ENCODE measurements at regions not wholly inside any gene's neighbourhood (a gene's known extent, or its start where the extent isn't known, plus 50 kb on each side); places are given as distances from the start of the nearest gene placed in this dataset.
"Not testable (repeated sequence)": the region's sequence is repeated elsewhere in the genome, so short reads cannot be mapped to it uniquely, and the experiment has no call there.

GRCh38 chr17:64720253-64720652, 58.1 kb upstream of the SMURF2 start:
- H3K9me3 ChIP-seq; H3K27me3 ChIP-seq (ENCODE audit: insufficient read depth); H3K79me2 ChIP-seq (ENCODE audit: insufficient read depth); H2AFZ ChIP-seq (ENCODE audit: low read depth); H3K4me1 ChIP-seq (ENCODE audit: control insufficient read depth in 1 of 2, insufficient read depth in 2 of 2, low read depth in 1 of 2, low read length in 1 of 2); H3K27ac ChIP-seq (ENCODE audit: low read depth in 2 of 2, low read length in 1 of 2); H3K4me2 ChIP-seq; H3K4me3 ChIP-seq (ENCODE audit: low read depth in 2 of 2, low read length in 1 of 2); CTCF ChIA-PET; POLR2A ChIA-PET; H3K9ac ChIP-seq; DNase-seq; H3K9me2 ChIP-seq; H4K20me1 ChIP-seq (ENCODE audit: insufficient read depth); H3K36me3 ChIP-seq (replicated peaks in 1 of 2; ENCODE audit: control insufficient read depth in 1 of 2, insufficient read depth in 2 of 2, low read length in 1 of 2): not testable (repeated sequence)
- H3F3A ChIP-seq (replicated peaks; ENCODE audit: insufficient read depth), result peaks cover 32% of the 10 kb centered on the region
- 91% methylated on average over 6 of the region's 6 CpGs for WGBS (ENCODE audit: low lambda C conversion rate)

GRCh38 chr17:64719517-64719916, 57.4 kb upstream of the SMURF2 start:
- DNase-seq; H3K4me1 ChIP-seq (ENCODE audit: control insufficient read depth in 1 of 2, insufficient read depth in 2 of 2, low read depth in 1 of 2, low read length in 1 of 2); H3K27me3 ChIP-seq (ENCODE audit: insufficient read depth); H3K27ac ChIP-seq (ENCODE audit: low read depth in 2 of 2, low read length in 1 of 2); H2AFZ ChIP-seq (ENCODE audit: low read depth); CTCF ChIA-PET; H3K4me3 ChIP-seq (ENCODE audit: low read depth in 2 of 2, low read length in 1 of 2); H3K9ac ChIP-seq; POLR2A ChIA-PET; H3K36me3 ChIP-seq (replicated peaks in 1 of 2; ENCODE audit: control insufficient read depth in 1 of 2, insufficient read depth in 2 of 2, low read length in 1 of 2); H3K79me2 ChIP-seq (ENCODE audit: insufficient read depth); H3K9me2 ChIP-seq; H3K9me3 ChIP-seq; H4K20me1 ChIP-seq (ENCODE audit: insufficient read depth); H3K4me2 ChIP-seq: not testable (repeated sequence)
- peaks cover 28% of the 10 kb centered on the region for H3F3A ChIP-seq (replicated peaks; ENCODE audit: insufficient read depth)
- 97% methylated on average over 4 of the region's 4 CpGs for whole genome bisulfite sequencing (ENCODE audit: low lambda C conversion rate)

- H3K9me3 ChIP-seq; POLR2A ChIA-PET; CTCF ChIA-PET; H2AFZ ChIP-seq (ENCODE audit: low read depth); H3K4me2 ChIP-seq; H3K4me3 ChIP-seq (ENCODE audit: low read depth in 2 of 2, low read length in 1 of 2); H3K9ac ChIP-seq; H3K4me1 ChIP-seq (ENCODE audit: control insufficient read depth in 1 of 2, insufficient read depth in 2 of 2, low read depth in 1 of 2, low read length in 1 of 2); H3K36me3 ChIP-seq (replicated peaks in 1 of 2; ENCODE audit: control insufficient read depth in 1 of 2, insufficient read depth in 2 of 2, low read length in 1 of 2); H4K20me1 ChIP-seq (ENCODE audit: insufficient read depth); H3K27me3 ChIP-seq (ENCODE audit: insufficient read depth); H3K27ac ChIP-seq (ENCODE audit: low read depth in 2 of 2, low read length in 1 of 2); H3K9me2 ChIP-seq; DNase-seq; H3K79me2 ChIP-seq (ENCODE audit: insufficient read depth): not testable (repeated sequence)
- 97% methylated on average over 6 of the region's 6 CpGs for WGBS (ENCODE audit: low lambda C conversion rate)
- H3F3A ChIP-seq (replicated peaks; ENCODE audit: insufficient read depth), result peaks cover 21% of the 10 kb centered on the region
These were observed 56.7 kb upstream of the SMURF2 start for GRCh38 chr17:64718816-64719215.

GRCh38 chr17:64718058-64718457, 56.0 kb upstream of the SMURF2 start:
- H3K79me2 ChIP-seq (ENCODE audit: insufficient read depth), result no peaks in the 10 kb centered on the region
- TF ChIP-seq EZH2phosphoT487 (IDR thresholded peaks at IDR 0.05; ENCODE audit: borderline replicate concordance, low read depth) (no peak), ELF1 (IDR thresholded peaks at IDR 0.05) (no peak)
- peaks cover 18% of the 10 kb centered on the region for H3F3A ChIP-seq (replicated peaks; ENCODE audit: insufficient read depth)
- no peaks in the 10 kb centered on the region for H3K36me3 ChIP-seq (replicated peaks in 1 of 2; ENCODE audit: control insufficient read depth in 1 of 2, insufficient read depth in 2 of 2, low read length in 1 of 2)
- no peaks in the 10 kb centered on the region for H3K9me3 ChIP-seq
- H3K27ac ChIP-seq (ENCODE audit: low read depth in 2 of 2, low read length in 1 of 2), result no peak overlapping the region
- no peak overlapping the region for H3K4me2 ChIP-seq
- H3K4me3 ChIP-seq (ENCODE audit: low read depth in 2 of 2, low read length in 1 of 2), result no peak overlapping the region
- DNase-seq, result no peak
- H3K4me1 ChIP-seq (ENCODE audit: control insufficient read depth in 1 of 2, insufficient read depth in 2 of 2, low read depth in 1 of 2, low read length in 1 of 2), result peaks cover 0 to 3% of the 10 kb centered on the region in 2 experiments; a peak in 2 of 4 replicates
- no peaks in the 10 kb centered on the region for H3K9me2 ChIP-seq
- 86% methylated on average over 1 of the region's 1 CpG for WGBS (ENCODE audit: low lambda C conversion rate)
- H3K9ac ChIP-seq, result no peak overlapping the region
- CTCF ChIA-PET, result no interaction called here
- no peak overlapping the region for H2AFZ ChIP-seq (ENCODE audit: low read depth)
- POLR2A ChIA-PET, result interaction anchor here (0.7 kb wide), 1 partner anchor 24 kb away, joined by 8 read pairs; no protein-coding TSS in a partner anchor
- no peaks in the 10 kb centered on the region for H3K27me3 ChIP-seq (ENCODE audit: insufficient read depth)
- no peaks in the 10 kb centered on the region for H4K20me1 ChIP-seq (ENCODE audit: insufficient read depth)

- H3K79me2 ChIP-seq (ENCODE audit: insufficient read depth); H3K4me2 ChIP-seq; DNase-seq; H4K20me1 ChIP-seq (ENCODE audit: insufficient read depth); POLR2A ChIA-PET; H3K9me2 ChIP-seq; H3K4me3 ChIP-seq (ENCODE audit: low read depth in 2 of 2, low read length in 1 of 2); H3K9me3 ChIP-seq; H2AFZ ChIP-seq (ENCODE audit: low read depth); H3K27me3 ChIP-seq (ENCODE audit: insufficient read depth); H3K9ac ChIP-seq; H3K36me3 ChIP-seq (replicated peaks in 1 of 2; ENCODE audit: control insufficient read depth in 1 of 2, insufficient read depth in 2 of 2, low read length in 1 of 2); H3K27ac ChIP-seq (ENCODE audit: low read depth in 2 of 2, low read length in 1 of 2); CTCF ChIA-PET: not testable (repeated sequence)
- Histone ChIP-seq H3K4me1 (ENCODE audit: control insufficient read depth in 1 of 2, insufficient read depth in 2 of 2, low read depth in 1 of 2, low read length in 1 of 2) (peaks cover 0 to 15% of the 10 kb centered on the region in 2 experiments; a peak in 3 of 4 replicates), H3F3A (replicated peaks; ENCODE audit: insufficient read depth) (peaks cover 15% of the 10 kb centered on the region)
- WGBS (ENCODE audit: low lambda C conversion rate), result 98% methylated on average over 20 of the region's 27 CpGs
These were observed 54.4 kb upstream of the SMURF2 start for GRCh38 chr17:64716496-64716895.

GRCh38 chr17:64713786-64714185, 51.7 kb upstream of the SMURF2 start:
- H3K27me3 ChIP-seq (ENCODE audit: insufficient read depth); H2AFZ ChIP-seq (ENCODE audit: low read depth); H3K4me2 ChIP-seq; H3K79me2 ChIP-seq (ENCODE audit: insufficient read depth); H3K4me3 ChIP-seq (ENCODE audit: low read depth in 2 of 2, low read length in 1 of 2); H3K27ac ChIP-seq (ENCODE audit: low read depth in 2 of 2, low read length in 1 of 2); H3K9me2 ChIP-seq; POLR2A ChIA-PET; H4K20me1 ChIP-seq (ENCODE audit: insufficient read depth); H3K36me3 ChIP-seq (replicated peaks in 1 of 2; ENCODE audit: control insufficient read depth in 1 of 2, insufficient read depth in 2 of 2, low read length in 1 of 2); DNase-seq; H3K9ac ChIP-seq; H3K9me3 ChIP-seq: not testable (repeated sequence)
- WGBS (ENCODE audit: low lambda C conversion rate), result 91% methylated on average over 7 of the region's 7 CpGs
- peaks cover 0 to 22% of the 10 kb centered on the region in 2 experiments; a peak in 3 of 4 replicates for H3K4me1 ChIP-seq (ENCODE audit: control insufficient read depth in 1 of 2, insufficient read depth in 2 of 2, low read depth in 1 of 2, low read length in 1 of 2)
- CTCF ChIA-PET, result interaction anchor here (1.2 kb wide), 1 partner anchor 708 kb away, joined by 3 read pairs; no protein-coding TSS in a partner anchor
- H3F3A ChIP-seq (replicated peaks; ENCODE audit: insufficient read depth), result peaks cover 27% of the 10 kb centered on the region

Data from SK-N-SH (cell line).